NB4 (cell line): ENCODE measurements at regions not wholly inside any gene's neighbourhood (a gene's known extent, or its start where the extent isn't known, plus 50 kb on each side); places are given as distances from the start of the nearest gene placed in this dataset.

ENCODE experiments used
- DNase-seq: peaks from one replicate; pipeline ENCODE4 v3.0.0; 2010; ENCODE audit warnings: low read depth
- H3K4me3 ChIP-seq: one replicate; pipeline ENCODE4 v1.5.1; 2011; ENCODE audit warnings: mild to moderate bottlenecking, low read depth, low read length, moderate library complexity
- MYC ChIP-seq: IDR thresholded peaks from 2 replicates; pipeline ENCODE4 v1.6.1; 2011; ENCODE audit warnings: low read depth, low read length
- POLR2A ChIP-seq: IDR thresholded peaks from 2 replicates; pipeline ENCODE4 v1.6.1; 2011; ENCODE audit warnings: mild to moderate bottlenecking; ENCODE audit not compliant: insufficient read length; ENCODE audit errors: extremely low read depth
- TF ChIP-seq, protein P1 (sequence below): IDR thresholded peaks from one replicate; pipeline ENCODE4 v1.5.1; 2012; ENCODE audit warnings: low read depth, low read length
- TF ChIP-seq, protein P2 (sequence below): IDR thresholded peaks from 2 replicates; pipeline ENCODE4 v1.6.1; 2011; ENCODE audit warnings: low read depth, low read length

DNA sequence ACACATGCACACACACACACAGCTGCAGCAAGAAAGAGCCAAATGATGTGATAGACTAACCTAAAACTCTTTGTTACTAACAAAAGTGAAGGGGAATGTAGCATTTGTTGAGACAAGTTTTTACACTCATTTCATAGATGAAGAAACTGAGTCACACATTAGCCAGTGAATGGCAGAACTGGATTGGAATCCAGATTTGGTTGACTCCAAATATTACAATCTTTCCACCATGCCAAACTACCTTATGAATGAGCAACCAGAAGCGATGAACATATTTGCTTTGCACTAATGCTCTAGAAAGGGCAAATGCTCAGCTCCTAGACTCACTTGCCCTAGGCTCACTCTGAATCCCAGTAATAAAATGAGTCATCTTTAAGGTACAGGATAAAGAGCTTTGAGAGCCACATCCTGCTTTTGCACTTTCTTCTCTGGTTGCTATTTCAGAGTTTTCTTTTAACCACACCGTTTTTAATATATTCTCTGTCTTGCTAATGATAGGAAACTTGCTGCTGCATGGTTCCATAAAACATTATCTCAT, 111.9 kb downstream of the GPAM start:
- TF ChIP-seq, protein P1, sequence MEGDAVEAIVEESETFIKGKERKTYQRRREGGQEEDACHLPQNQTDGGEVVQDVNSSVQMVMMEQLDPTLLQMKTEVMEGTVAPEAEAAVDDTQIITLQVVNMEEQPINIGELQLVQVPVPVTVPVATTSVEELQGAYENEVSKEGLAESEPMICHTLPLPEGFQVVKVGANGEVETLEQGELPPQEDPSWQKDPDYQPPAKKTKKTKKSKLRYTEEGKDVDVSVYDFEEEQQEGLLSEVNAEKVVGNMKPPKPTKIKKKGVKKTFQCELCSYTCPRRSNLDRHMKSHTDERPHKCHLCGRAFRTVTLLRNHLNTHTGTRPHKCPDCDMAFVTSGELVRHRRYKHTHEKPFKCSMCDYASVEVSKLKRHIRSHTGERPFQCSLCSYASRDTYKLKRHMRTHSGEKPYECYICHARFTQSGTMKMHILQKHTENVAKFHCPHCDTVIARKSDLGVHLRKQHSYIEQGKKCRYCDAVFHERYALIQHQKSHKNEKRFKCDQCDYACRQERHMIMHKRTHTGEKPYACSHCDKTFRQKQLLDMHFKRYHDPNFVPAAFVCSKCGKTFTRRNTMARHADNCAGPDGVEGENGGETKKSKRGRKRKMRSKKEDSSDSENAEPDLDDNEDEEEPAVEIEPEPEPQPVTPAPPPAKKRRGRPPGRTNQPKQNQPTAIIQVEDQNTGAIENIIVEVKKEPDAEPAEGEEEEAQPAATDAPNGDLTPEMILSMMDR = no peak
- TF ChIP-seq, protein P2, sequence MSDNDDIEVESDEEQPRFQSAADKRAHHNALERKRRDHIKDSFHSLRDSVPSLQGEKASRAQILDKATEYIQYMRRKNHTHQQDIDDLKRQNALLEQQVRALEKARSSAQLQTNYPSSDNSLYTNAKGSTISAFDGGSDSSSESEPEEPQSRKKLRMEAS = no peak
- no peak for TF ChIP-seq POLR2A
- TF ChIP-seq MYC = no peak
- H3K4me3 ChIP-seq = no peak overlapping the region

DNA sequence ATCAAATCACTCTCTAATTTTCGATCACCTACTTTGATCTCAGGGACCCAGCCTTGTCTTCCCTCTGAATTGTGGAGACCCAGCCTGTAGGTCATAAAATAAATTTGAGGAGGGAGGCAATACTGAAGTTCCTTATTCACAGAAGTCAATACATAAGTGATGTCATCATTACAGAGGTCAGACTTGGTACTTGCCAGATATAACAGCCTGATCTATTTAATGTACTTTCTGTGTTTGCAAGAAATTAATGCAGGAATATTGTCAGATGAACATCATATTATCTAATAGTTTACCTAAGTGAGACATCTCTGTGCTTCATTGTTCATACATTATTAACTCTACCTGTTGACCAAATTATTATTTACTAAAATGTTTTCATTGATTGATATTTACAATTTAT, 105.6 kb downstream of the GPAM start:
- no peak for TF ChIP-seq POLR2A
- TF ChIP-seq, protein P2 = no peak
- TF ChIP-seq, protein P1 = no peak
- TF ChIP-seq MYC = no peak
- no peak overlapping the region for H3K4me3 ChIP-seq
- no peak for DNase-seq

More for the DNA sequence above, 111.9 kb downstream of the GPAM start:
- no peak for DNase-seq

DNA sequence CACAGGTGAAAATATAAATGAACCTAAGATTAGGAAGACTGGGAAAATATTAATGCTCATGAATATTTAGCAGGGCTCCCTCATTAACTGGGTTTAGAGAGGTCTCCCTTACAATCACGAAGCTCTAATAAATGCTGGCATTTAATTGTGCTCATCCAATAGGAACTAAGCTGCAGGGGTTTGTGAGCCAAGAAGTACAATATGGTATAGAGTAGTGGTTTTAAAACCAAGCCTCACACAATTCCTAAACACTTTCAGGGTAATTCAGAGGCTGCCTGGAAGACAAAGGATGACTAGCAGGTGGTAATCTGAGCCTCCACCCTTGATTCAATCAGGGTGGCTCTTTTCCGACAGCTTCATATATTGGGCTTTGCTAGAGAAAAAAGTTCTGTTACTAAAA, 103.3 kb downstream of the GPAM start:
- no peak for DNase-seq
- H3K4me3 ChIP-seq = no peak overlapping the region
- TF ChIP-seq, protein P2 = no peak
- TF ChIP-seq POLR2A = no peak
- TF ChIP-seq, protein P1 = no peak
- no peak for TF ChIP-seq MYC

DNA sequence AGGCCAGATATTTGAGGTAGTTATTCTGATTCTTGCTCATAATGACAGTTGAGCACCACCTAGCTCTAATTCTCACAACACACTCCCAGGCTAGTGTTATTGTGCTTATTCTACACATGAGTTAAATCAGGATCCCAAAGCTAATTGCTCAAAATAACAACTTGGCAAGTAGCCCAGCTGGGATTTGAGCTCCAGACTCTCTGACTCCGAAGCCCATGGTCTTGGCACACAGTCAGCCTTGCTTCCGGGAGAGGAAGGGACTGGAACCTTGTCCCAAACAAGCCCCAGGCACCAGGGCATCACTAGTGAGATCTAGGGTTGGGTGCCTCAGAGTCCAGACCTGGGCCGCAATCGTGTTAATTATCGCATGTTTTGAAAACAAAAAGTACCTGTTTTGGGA, 101.4 kb downstream of the GPAM start:
- no peak for DNase-seq
- TF ChIP-seq MYC (no peak), POLR2A (no peak)
- TF ChIP-seq, protein P1 = no peak
- no peak overlapping the region for H3K4me3 ChIP-seq

DNA sequence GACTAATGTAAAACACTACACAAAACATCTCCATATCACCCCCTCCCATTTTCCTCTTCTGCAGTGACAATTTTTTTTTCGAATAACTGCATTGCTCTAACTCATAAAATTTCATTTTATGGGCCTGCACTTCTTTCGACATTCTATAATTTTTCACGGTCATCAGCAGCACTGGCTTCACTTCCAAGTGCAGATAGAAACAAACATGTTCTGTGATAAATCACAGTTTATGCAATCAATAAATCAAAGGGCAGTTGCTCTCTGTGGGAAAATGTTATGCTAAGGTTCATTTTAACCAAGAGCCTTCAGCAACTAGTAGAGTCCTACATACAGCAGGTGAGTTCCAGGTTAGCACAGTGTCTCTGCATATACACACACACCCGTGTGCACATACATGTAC, 100.1 kb downstream of the GPAM start:
- TF ChIP-seq MYC = no peak
- TF ChIP-seq, protein P1 = no peak
- TF ChIP-seq POLR2A = no peak
- TF ChIP-seq, protein P2 = no peak
- DNase-seq = no peak
- no peak overlapping the region for H3K4me3 ChIP-seq

DNA sequence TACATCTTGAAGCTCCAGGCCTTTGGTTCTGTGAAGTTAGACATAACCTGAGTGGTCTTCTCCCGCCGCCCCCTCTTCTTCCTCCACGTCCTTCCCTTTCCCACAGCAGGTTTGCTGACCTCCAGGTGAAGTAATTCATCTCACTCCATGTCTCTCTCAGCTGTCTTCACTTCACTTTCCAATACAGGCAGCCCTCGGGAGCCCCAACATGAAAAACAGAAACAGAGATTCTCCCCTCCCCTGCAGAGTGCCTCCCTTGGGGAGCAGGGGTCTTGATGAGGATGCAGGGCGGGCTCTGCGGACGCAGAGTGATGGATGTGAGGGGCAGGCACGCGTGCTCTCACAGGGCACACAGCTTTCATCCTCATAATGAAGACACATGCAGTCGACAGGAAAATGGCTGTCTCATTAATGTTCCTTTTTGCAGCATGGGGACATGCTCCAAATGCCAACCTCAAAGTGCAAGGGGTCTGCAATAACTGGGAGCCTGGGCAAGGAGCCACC, 95.6 kb downstream of the GPAM start:
- no peak overlapping the region for H3K4me3 ChIP-seq
- DNase-seq = no peak
- TF ChIP-seq MYC (no peak), POLR2A (no peak)
- TF ChIP-seq, protein P2 = no peak
- TF ChIP-seq, protein P1 = no peak
